ENCODE measurements at regions not wholly inside any gene's neighbourhood (a gene's known extent, or its start where the extent isn't known, plus 50 kb on each side); places are given as distances from the start of the nearest gene placed in this dataset.

GRCh38 chr5:173524136-173524535 is 92.3 kb downstream of the BOD1 start:
- no peak for TF ChIP-seq POLR2A (IDR thresholded peaks at IDR 0.05; ENCODE audit: low read depth, low read length)
- no peak for TF ChIP-seq TAF1 (IDR thresholded peaks at IDR 0.05; ENCODE audit: borderline replicate concordance, low read depth, low read length)
